OCI-LY7 (cell line): ENCODE measurements at regions not wholly inside any gene's neighbourhood (a gene's known extent, or its start where the extent isn't known, plus 50 kb on each side); places are given as distances from the start of the nearest gene placed in this dataset.

Source experiments
- EZH2phosphoT487 ChIP-seq: fragments of 200-600 bp; sonication (generic); IDR thresholded peaks from 2 replicates; pipeline ENCODE4 v1.6.1; 2018; ENCODE audit warnings: low read depth, borderline replicate concordance, mild to moderate bottlenecking, mixed run types, antibody characterized with exemption, low read length, moderate library complexity, mixed read lengths
- TF ChIP-seq, protein P1 (sequence below): fragments of 200-600 bp; sonication (generic); conservative IDR thresholded peaks from 2 replicates; pipeline ENCODE4 v1.5.1; 2014; ENCODE audit warnings: mild to moderate bottlenecking, antibody characterized with exemption, low read length, moderate library complexity, mixed read lengths

DNA sequence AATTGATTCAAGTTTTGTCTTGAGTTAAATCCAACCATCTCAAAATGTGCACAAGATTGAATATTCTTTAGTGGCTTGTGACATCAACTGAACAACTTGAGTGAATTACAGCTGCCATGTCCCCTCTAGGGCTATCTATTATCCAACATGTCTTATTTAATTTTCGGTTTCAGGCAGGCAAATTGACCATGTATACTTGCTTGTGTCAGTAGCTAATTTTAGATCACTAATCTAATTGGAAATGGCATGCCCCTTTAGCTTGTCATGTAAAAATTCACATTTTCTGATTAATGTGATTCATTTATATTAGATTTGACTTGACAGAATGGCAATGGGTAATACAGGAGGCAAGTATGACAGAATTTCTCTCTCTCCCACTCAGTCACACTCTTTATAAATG lies 93.2 kb upstream of the NR0B1 start:
- TF ChIP-seq, protein P1, sequence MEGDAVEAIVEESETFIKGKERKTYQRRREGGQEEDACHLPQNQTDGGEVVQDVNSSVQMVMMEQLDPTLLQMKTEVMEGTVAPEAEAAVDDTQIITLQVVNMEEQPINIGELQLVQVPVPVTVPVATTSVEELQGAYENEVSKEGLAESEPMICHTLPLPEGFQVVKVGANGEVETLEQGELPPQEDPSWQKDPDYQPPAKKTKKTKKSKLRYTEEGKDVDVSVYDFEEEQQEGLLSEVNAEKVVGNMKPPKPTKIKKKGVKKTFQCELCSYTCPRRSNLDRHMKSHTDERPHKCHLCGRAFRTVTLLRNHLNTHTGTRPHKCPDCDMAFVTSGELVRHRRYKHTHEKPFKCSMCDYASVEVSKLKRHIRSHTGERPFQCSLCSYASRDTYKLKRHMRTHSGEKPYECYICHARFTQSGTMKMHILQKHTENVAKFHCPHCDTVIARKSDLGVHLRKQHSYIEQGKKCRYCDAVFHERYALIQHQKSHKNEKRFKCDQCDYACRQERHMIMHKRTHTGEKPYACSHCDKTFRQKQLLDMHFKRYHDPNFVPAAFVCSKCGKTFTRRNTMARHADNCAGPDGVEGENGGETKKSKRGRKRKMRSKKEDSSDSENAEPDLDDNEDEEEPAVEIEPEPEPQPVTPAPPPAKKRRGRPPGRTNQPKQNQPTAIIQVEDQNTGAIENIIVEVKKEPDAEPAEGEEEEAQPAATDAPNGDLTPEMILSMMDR = no peak
- TF ChIP-seq EZH2phosphoT487 = no peak
